GM12878 (cell line): ENCODE measurements at regions not wholly inside any gene's neighbourhood (a gene's known extent, or its start where the extent isn't known, plus 50 kb on each side); places are given as distances from the start of the nearest gene placed in this dataset.

Experiments used
- ATAC-seq: fragments of 200-7000 bp; cut with Tn5 transposase; 3 replicates; pipeline ENCODE4 v1.9.1; 2020; ENCODE audit warnings: mild to moderate bottlenecking, moderate library complexity
- BruUV-seq: library from RNA; stranded (reverse); fragments of 400-500 nt; replicated peaks from 2 replicates; lab custom pipeline; 2021; lab: Mats Ljungman, UMichigan
- CTCF ChIA-PET: fragments of 300-600 bp; sonication (Branson Sonifier 250); formaldehyde crosslinking; extraction: SDS; loops from one replicate; lab custom pipeline; 2021; ENCODE audit warnings: inconsistent platforms; lab: Yijun Ruan, JAX
- POLR2A ChIA-PET: fragments of 350-600 bp; formaldehyde crosslinking; extraction: SDS; loops from one replicate; lab custom pipeline; 2021; ENCODE audit warnings: inconsistent platforms; lab: Charles Lee
- RAD21 ChIA-PET: fragments of 300-600 bp; sonication (Branson Sonifier 250); formaldehyde crosslinking; loops from one replicate; lab custom pipeline; 2023; ENCODE audit warnings: antibody characterized with exemption; ENCODE audit not compliant: unreplicated experiment; lab: Charles Lee
- SMC1A ChIA-PET: fragments of 300-600 bp; sonication (Branson Sonifier 250); formaldehyde crosslinking; loops from one replicate; lab custom pipeline; 2023; ENCODE audit not compliant: unreplicated experiment, uncharacterized antibody; lab: Charles Lee
- DNase-seq: peaks from one replicate; pipeline ENCODE4 v3.0.0-alpha.2; 2011; ENCODE audit warnings: low read depth, low spot score
- FAIRE-seq: peaks from 3 replicates; lab custom pipeline; 2011; peaks lifted over from hg19 to GRCh38; lab: Jason Lieb, UNC
- H2AFZ ChIP-seq: 2 replicates; pipeline ENCODE4 v1.6.0; 2011; ENCODE audit warnings: low read depth, low read length, control low read depth; ENCODE audit not compliant: control insufficient read depth
- H3K27ac ChIP-seq: 2 replicates; pipeline ENCODE4 v1.5.1; 2011; ENCODE audit warnings: control low read depth; ENCODE audit not compliant: control insufficient read depth, insufficient read depth
- H3K27me3 ChIP-seq, 2 experiments: replicated peaks in 1 of 2; 2 replicates each; pipeline versions ENCODE4 v1.6.0 to v1.6.1; 2011; ENCODE audit warnings: low read length in 1 of 2; ENCODE audit not compliant: control insufficient read depth in 2 of 2, insufficient read depth in 2 of 2
- H3K36me3 ChIP-seq, 2 experiments: 2 replicates each; pipeline ENCODE4 v1.5.1; 2011; ENCODE audit warnings: low read length in 1 of 2; ENCODE audit not compliant: control insufficient read depth in 2 of 2, insufficient read depth in 2 of 2
- H3K4me1 ChIP-seq: 2 replicates; pipeline ENCODE4 v1.6.1; 2011; ENCODE audit warnings: mild to moderate bottlenecking, low read length, moderate library complexity, mixed read lengths; ENCODE audit not compliant: control insufficient read depth, insufficient read depth
- H3K4me2 ChIP-seq: 2 replicates; pipeline ENCODE4 v1.6.0; 2011; ENCODE audit warnings: control low read depth; ENCODE audit not compliant: control insufficient read depth, insufficient read depth
- H3K4me3 ChIP-seq: fragments of 200-600 bp; sonication (generic); 2 replicates; pipeline ENCODE4 v1.5.1; 2016
- H3K79me2 ChIP-seq: 2 replicates; pipeline ENCODE4 v1.6.0; 2011; ENCODE audit warnings: low read length; ENCODE audit not compliant: control insufficient read depth, insufficient read depth
- H3K9ac ChIP-seq: 2 replicates; pipeline ENCODE4 v1.8.0; 2011; ENCODE audit warnings: low read length, control low read depth, mixed read lengths; ENCODE audit not compliant: control insufficient read depth, insufficient read depth
- H3K9me3 ChIP-seq: replicated peaks from 3 replicates; pipeline ENCODE4 v1.5.1; 2011; ENCODE audit warnings: mild to moderate bottlenecking, low read length; ENCODE audit not compliant: control insufficient read depth, insufficient read depth
- H4K20me1 ChIP-seq: 2 replicates; pipeline ENCODE4 v1.6.0; 2011; ENCODE audit not compliant: control insufficient read depth, insufficient read depth
- CREB1 ChIP-seq: IDR thresholded peaks from 2 replicates; pipeline ENCODE4 v1.6.1; 2012; ENCODE audit warnings: low read depth, mild to moderate bottlenecking, inconsistent platforms
- FOS ChIP-seq: IDR thresholded peaks from 3 replicates; pipeline ENCODE4 v1.6.1; 2011; ENCODE audit warnings: borderline replicate concordance; ENCODE audit not compliant: insufficient read length; ENCODE audit errors: extremely low read depth
- HCFC1 ChIP-seq: fragments of 150-350 bp; IDR thresholded peaks from 2 replicates; pipeline ENCODE4 v1.6.1; 2014; ENCODE audit warnings: low read length
- MEF2A ChIP-seq: IDR thresholded peaks from 2 replicates; pipeline ENCODE4 v1.6.1; 2011; ENCODE audit warnings: low read depth, mild to moderate bottlenecking, low read length, moderate library complexity; ENCODE audit not compliant: insufficient read depth
- NFYB ChIP-seq: IDR thresholded peaks from 2 replicates; pipeline ENCODE4 v1.6.1; 2011; ENCODE audit warnings: low read depth, mild to moderate bottlenecking, low read length, improper control_type of control experiment, moderate library complexity; ENCODE audit not compliant: insufficient read depth
- POLR2AphosphoS2 ChIP-seq: IDR thresholded peaks from 2 replicates; pipeline ENCODE4 v1.6.1; 2011; ENCODE audit warnings: low read depth, mild to moderate bottlenecking, low read length, improper control_type of control experiment, moderate library complexity
- RAD51 ChIP-seq: fragments of 450-650 bp; IDR thresholded peaks from 2 replicates; pipeline ENCODE4 v1.6.1; 2016; ENCODE audit warnings: moderate library complexity, mild to moderate bottlenecking, inconsistent platforms
- RBBP5 ChIP-seq: fragments of 200-600 bp; sonication (generic); conservative IDR thresholded peaks from 2 replicates; pipeline ENCODE4 v1.6.1; 2016
- WGBS: methylation state at CpG from one replicate; pipeline ENCODE4 v1.1.6; 2016; ENCODE audit warnings: low lambda C conversion rate; ENCODE audit not compliant: insufficient replicate concordance, insufficient coverage; ENCODE audit errors: missing lambda C conversion rate; 5-methylcytosine and 5-hydroxymethylcytosine counted together
- in situ Hi-C: fragments of 300-500 bp; cut with MboI; formaldehyde crosslinking; loops from 9 replicates; pipeline ENCODE4 v1.14.3; 2018; ENCODE audit warnings: mixed read lengths
- intact Hi-C: fragments of 100-400 bp; cut with micrococcal nuclease; formaldehyde crosslinking; loops from one replicate; pipeline ENCODE4 v1.14.2; 2022; ENCODE audit not compliant: unreplicated experiment
- TF ChIP-seq, protein P1 (sequence below): IDR thresholded peaks from 2 replicates; pipeline ENCODE4 v1.6.1; 2011; ENCODE audit warnings: low read depth, low read length, improper control_type of control experiment, borderline replicate concordance
- TF ChIP-seq, protein P2 (sequence below): fragments of 450-650 bp; IDR thresholded peaks from 2 replicates; pipeline ENCODE4 v1.6.1; 2017; ENCODE audit warnings: mild to moderate bottlenecking, moderate library complexity
- TF ChIP-seq, protein P3 (sequence below): IDR thresholded peaks from 2 replicates; pipeline ENCODE4 v1.6.1; 2011; ENCODE audit warnings: low read depth, mild to moderate bottlenecking, low read length, moderate library complexity, borderline replicate concordance; ENCODE audit errors: extremely low read depth
- TF ChIP-seq, protein P4 (sequence below): fragments of 450-650 bp; IDR thresholded peaks from 2 replicates; pipeline ENCODE4 v1.6.1; 2017; ENCODE audit warnings: mild to moderate bottlenecking
- TF ChIP-seq, protein P5 (sequence below): fragments of 150-350 bp; IDR thresholded peaks from 2 replicates; pipeline ENCODE4 v1.6.1; 2014; ENCODE audit warnings: mild to moderate bottlenecking, low read depth, low read length
- TF ChIP-seq, protein P6 (sequence below): IDR thresholded peaks from 2 replicates; pipeline ENCODE4 v1.6.1; 2012; ENCODE audit warnings: low read depth, low read length, improper control_type of control experiment

DNA sequence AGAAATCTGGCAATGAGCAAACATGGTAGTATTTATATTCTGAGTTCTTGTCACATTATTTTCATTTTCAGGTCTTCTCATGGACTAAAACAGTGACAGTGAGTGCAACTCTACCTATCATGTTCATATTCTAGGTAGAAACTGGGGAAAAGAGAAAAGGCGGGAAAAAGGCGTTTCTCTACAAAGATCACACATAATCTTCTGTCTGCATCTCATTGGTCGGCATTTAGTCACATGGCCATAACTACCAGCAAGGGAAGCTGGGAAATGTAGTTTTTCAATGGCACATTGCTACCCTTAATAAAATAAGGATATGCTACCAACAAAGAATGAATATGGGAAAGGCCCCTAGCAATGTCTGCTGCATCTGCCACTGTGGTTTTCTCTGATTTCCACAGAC lies 57.6 kb upstream of the B3GAT1 start:
- no peaks in the 10 kb centered on the region for H3K4me1 ChIP-seq
- in situ Hi-C loops (no loop called here), intact Hi-C loops (loop anchor here (5.0 kb wide), 1 partner anchor 47 kb away; no protein-coding TSS in a partner anchor)
- ChIA-PET RAD21 (no interaction called here), POLR2A (no interaction called here), CTCF (no interaction called here), SMC1A (no interaction called here)
- no peaks in the 10 kb centered on the region for H3K79me2 ChIP-seq
- no TSS peak for BruUV-seq
- H3K27ac ChIP-seq = no peak overlapping the region
- DNase-seq (no peak), ATAC-seq (no peak), FAIRE-seq (no peak)
- 0% methylated on average over 3 of the region's 3 CpGs for WGBS
- no peak overlapping the region for H3K9ac ChIP-seq
- H2AFZ ChIP-seq = no peak overlapping the region
- no peaks in the 10 kb centered on the region for H4K20me1 ChIP-seq
- H3K4me3 ChIP-seq = no peak overlapping the region
- H3K36me3 ChIP-seq = no peaks in the 10 kb centered on the region
- no peaks in the 10 kb centered on the region for H3K9me3 ChIP-seq
- H3K4me2 ChIP-seq = no peak overlapping the region
- peaks cover 2 to 3% of the 10 kb centered on the region in 2 experiments; a peak in 2 of 4 replicates for H3K27me3 ChIP-seq
- TF ChIP-seq CREB1 (no peak), POLR2AphosphoS2 (no peak), HCFC1 (peak; percentile 59; the same call in 1 of the 2 replicates), RBBP5 (no peak), MEF2A (no peak), FOS (no peak), RAD51 (no peak), NFYB (peak; percentile 70; the same call in 1 of the 2 replicates)
- TF ChIP-seq, protein P1, sequence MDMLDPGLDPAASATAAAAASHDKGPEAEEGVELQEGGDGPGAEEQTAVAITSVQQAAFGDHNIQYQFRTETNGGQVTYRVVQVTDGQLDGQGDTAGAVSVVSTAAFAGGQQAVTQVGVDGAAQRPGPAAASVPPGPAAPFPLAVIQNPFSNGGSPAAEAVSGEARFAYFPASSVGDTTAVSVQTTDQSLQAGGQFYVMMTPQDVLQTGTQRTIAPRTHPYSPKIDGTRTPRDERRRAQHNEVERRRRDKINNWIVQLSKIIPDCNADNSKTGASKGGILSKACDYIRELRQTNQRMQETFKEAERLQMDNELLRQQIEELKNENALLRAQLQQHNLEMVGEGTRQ = peak; percentile 41; the same call in 1 of the 2 replicates
- TF ChIP-seq, protein P2, sequence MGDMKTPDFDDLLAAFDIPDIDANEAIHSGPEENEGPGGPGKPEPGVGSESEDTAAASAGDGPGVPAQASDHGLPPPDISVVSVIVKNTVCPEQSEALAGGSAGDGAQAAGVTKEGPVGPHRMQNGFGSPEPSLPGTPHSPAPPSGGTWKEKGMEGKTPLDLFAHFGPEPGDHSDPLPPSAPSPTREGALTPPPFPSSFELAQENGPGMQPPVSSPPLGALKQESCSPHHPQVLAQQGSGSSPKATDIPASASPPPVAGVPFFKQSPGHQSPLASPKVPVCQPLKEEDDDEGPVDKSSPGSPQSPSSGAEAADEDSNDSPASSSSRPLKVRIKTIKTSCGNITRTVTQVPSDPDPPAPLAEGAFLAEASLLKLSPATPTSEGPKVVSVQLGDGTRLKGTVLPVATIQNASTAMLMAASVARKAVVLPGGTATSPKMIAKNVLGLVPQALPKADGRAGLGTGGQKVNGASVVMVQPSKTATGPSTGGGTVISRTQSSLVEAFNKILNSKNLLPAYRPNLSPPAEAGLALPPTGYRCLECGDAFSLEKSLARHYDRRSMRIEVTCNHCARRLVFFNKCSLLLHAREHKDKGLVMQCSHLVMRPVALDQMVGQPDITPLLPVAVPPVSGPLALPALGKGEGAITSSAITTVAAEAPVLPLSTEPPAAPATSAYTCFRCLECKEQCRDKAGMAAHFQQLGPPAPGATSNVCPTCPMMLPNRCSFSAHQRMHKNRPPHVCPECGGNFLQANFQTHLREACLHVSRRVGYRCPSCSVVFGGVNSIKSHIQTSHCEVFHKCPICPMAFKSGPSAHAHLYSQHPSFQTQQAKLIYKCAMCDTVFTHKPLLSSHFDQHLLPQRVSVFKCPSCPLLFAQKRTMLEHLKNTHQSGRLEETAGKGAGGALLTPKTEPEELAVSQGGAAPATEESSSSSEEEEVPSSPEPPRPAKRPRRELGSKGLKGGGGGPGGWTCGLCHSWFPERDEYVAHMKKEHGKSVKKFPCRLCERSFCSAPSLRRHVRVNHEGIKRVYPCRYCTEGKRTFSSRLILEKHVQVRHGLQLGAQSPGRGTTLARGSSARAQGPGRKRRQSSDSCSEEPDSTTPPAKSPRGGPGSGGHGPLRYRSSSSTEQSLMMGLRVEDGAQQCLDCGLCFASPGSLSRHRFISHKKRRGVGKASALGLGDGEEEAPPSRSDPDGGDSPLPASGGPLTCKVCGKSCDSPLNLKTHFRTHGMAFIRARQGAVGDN = no peak
- TF ChIP-seq, protein P3, sequence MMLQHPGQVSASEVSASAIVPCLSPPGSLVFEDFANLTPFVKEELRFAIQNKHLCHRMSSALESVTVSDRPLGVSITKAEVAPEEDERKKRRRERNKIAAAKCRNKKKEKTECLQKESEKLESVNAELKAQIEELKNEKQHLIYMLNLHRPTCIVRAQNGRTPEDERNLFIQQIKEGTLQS = 0 out of 2 replicates have a peak, but pooled peaks have one; percentile 17
- TF ChIP-seq, protein P4, sequence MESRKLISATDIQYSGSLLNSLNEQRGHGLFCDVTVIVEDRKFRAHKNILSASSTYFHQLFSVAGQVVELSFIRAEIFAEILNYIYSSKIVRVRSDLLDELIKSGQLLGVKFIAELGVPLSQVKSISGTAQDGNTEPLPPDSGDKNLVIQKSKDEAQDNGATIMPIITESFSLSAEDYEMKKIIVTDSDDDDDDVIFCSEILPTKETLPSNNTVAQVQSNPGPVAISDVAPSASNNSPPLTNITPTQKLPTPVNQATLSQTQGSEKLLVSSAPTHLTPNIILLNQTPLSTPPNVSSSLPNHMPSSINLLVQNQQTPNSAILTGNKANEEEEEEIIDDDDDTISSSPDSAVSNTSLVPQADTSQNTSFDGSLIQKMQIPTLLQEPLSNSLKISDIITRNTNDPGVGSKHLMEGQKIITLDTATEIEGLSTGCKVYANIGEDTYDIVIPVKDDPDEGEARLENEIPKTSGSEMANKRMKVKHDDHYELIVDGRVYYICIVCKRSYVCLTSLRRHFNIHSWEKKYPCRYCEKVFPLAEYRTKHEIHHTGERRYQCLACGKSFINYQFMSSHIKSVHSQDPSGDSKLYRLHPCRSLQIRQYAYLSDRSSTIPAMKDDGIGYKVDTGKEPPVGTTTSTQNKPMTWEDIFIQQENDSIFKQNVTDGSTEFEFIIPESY = no peak
- TF ChIP-seq, protein P5, sequence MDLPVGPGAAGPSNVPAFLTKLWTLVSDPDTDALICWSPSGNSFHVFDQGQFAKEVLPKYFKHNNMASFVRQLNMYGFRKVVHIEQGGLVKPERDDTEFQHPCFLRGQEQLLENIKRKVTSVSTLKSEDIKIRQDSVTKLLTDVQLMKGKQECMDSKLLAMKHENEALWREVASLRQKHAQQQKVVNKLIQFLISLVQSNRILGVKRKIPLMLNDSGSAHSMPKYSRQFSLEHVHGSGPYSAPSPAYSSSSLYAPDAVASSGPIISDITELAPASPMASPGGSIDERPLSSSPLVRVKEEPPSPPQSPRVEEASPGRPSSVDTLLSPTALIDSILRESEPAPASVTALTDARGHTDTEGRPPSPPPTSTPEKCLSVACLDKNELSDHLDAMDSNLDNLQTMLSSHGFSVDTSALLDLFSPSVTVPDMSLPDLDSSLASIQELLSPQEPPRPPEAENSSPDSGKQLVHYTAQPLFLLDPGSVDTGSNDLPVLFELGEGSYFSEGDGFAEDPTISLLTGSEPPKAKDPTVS = no peak
- TF ChIP-seq, protein P6, sequence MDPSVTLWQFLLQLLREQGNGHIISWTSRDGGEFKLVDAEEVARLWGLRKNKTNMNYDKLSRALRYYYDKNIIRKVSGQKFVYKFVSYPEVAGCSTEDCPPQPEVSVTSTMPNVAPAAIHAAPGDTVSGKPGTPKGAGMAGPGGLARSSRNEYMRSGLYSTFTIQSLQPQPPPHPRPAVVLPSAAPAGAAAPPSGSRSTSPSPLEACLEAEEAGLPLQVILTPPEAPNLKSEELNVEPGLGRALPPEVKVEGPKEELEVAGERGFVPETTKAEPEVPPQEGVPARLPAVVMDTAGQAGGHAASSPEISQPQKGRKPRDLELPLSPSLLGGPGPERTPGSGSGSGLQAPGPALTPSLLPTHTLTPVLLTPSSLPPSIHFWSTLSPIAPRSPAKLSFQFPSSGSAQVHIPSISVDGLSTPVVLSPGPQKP = no peak
